ENCODE measurements at regions not wholly inside any gene's neighbourhood (a gene's known extent, or its start where the extent isn't known, plus 50 kb on each side); places are given as distances from the start of the nearest gene placed in this dataset.

DNA sequence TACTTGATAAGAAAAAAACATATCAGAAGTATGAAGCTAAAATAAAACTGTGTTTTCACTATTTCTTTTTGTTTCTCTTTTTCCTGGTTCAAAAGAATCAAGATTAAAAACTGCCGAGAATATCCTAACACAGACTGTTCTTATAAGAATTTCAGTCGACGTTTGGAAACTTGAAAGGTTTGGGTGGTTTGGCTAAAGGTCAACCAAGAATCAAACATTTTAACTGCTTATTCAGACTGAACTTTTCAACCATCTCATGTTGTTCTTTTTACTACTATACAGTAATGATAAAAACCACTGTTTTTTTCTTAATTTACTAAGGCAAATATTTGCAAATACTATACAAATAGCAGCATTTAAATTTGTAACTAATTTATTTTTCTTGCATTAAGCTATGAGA, 308.5 kb upstream of the TFPI start:
- TF ChIP-seq, protein P1, sequence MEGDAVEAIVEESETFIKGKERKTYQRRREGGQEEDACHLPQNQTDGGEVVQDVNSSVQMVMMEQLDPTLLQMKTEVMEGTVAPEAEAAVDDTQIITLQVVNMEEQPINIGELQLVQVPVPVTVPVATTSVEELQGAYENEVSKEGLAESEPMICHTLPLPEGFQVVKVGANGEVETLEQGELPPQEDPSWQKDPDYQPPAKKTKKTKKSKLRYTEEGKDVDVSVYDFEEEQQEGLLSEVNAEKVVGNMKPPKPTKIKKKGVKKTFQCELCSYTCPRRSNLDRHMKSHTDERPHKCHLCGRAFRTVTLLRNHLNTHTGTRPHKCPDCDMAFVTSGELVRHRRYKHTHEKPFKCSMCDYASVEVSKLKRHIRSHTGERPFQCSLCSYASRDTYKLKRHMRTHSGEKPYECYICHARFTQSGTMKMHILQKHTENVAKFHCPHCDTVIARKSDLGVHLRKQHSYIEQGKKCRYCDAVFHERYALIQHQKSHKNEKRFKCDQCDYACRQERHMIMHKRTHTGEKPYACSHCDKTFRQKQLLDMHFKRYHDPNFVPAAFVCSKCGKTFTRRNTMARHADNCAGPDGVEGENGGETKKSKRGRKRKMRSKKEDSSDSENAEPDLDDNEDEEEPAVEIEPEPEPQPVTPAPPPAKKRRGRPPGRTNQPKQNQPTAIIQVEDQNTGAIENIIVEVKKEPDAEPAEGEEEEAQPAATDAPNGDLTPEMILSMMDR (IDR thresholded peaks at IDR 0.05) = no peak
- TF ChIP-seq POLR2A (IDR thresholded peaks at IDR 0.05) = no peak

All from adrenal gland (tissue), 5 donors.